ENCODE measurements at regions not wholly inside any gene's neighbourhood (a gene's known extent, or its start where the extent isn't known, plus 50 kb on each side); places are given as distances from the start of the nearest gene placed in this dataset.
A peak's percentile ranks its signal among the peaks of the same experiment; 100 is the strongest.

- no peak for DNase-seq
Measured at GRCh38 chr2:122433123-122433754, 677.8 kb downstream of the TSN start.

GRCh38 chr2:122445003-122445402 is 689.6 kb downstream of the TSN start:
- DNase-seq, result no peak

- DNase-seq, result no peak
Measured at GRCh38 chr2:122446761-122447160, 691.3 kb downstream of the TSN start.

GRCh38 chr2:122447237-122447636 is 691.8 kb downstream of the TSN start:
- DNase-seq, result no peak

GRCh38 chr2:122451040-122451439 is 695.6 kb downstream of the TSN start:
- peak in 1 of 5 donors; percentile 6 for DNase-seq

- DNase-seq, result no peak
Measured at GRCh38 chr2:122451697-122452096, 696.2 kb downstream of the TSN start.

- DNase-seq, result no peak
Measured at GRCh38 chr2:122469147-122469546, 713.7 kb downstream of the TSN start.

GRCh38 chr2:122471753-122472152 is 716.3 kb downstream of the TSN start:
- no peak for DNase-seq

GRCh38 chr2:122478117-122478516 is 722.7 kb downstream of the TSN start:
- DNase-seq, result no peak

- no peak for DNase-seq
Measured at GRCh38 chr2:122478771-122479170, 723.3 kb downstream of the TSN start.

GRCh38 chr2:122480501-122481243 is 725.2 kb downstream of the TSN start:
- DNase-seq, result no peak

GRCh38 chr2:122481244-122481622 is 725.8 kb downstream of the TSN start:
- no peak for DNase-seq

- no peak for DNase-seq
Measured at GRCh38 chr2:122481717-122482116, 726.3 kb downstream of the TSN start.

- DNase-seq, result no peak
Measured at GRCh38 chr2:122486086-122486485, 730.6 kb downstream of the TSN start.

GRCh38 chr2:122486705-122487415 is 731.4 kb downstream of the TSN start:
- DNase-seq, result no peak

- no peak for DNase-seq
Measured at GRCh38 chr2:122491011-122491410, 735.6 kb downstream of the TSN start.

GRCh38 chr2:122500316-122501105 is 745.1 kb downstream of the TSN start:
- DNase-seq, result no peak

- DNase-seq, result no peak
Measured at GRCh38 chr2:122506620-122507019, 751.2 kb downstream of the TSN start.

GRCh38 chr2:122507261-122507660 is 751.8 kb downstream of the TSN start:
- no peak for DNase-seq

GRCh38 chr2:122512091-122512490 is 756.6 kb downstream of the TSN start:
- no peak for DNase-seq

- DNase-seq, result no peak
Measured at GRCh38 chr2:122514451-122514996, 759.1 kb downstream of the TSN start.

- no peak for DNase-seq
Measured at GRCh38 chr2:122515731-122516290, 760.4 kb downstream of the TSN start.

All from T-helper 1 cell (primary cell).